ENCODE measurements at regions not wholly inside any gene's neighbourhood (a gene's known extent, or its start where the extent isn't known, plus 50 kb on each side); places are given as distances from the start of the nearest gene placed in this dataset.
A peak's percentile ranks its signal among the peaks of the same experiment; 100 is the strongest.

DNA sequence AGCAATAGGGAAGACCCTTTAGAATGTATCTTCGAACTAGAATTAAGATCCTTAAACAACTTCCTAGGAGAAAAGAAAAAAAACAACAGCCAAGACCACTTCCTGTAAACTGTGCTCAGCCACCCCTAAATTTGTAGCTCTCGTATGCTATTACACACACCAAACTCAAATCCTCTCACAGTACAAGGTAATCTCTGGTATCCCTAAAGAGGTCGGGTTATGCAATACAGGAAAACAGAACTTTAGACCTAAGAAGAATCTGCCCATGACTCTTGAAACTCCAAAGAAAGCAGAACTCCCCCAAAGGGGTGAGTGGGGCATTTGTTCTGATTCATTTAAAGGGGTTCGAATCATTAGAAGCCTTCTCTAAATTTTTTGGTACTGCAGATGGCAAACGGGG lies 170.9 kb upstream of the CASK start:
- no peak for DNase-seq

DNA sequence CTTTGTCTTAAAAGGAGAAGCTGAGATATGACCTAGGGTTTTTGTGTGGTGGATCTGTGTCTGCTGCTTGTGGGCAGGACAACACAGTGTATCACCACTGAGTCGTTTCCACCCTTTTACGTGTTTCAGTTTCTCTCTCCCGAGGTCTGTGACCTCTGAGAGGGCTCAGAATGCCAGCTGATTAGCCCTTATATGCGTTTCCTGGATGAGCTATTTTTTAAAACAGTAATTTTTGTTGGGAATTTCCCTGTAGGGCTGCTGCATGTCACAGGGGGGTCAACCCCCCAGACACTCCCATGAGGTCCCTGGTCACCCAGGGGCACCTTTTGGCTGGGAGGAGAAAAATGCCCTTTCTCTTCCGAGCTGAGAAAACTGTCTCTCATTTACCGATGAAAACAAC lies 170.4 kb upstream of the CASK start:
- DNase-seq: peak; percentile 0

DNA sequence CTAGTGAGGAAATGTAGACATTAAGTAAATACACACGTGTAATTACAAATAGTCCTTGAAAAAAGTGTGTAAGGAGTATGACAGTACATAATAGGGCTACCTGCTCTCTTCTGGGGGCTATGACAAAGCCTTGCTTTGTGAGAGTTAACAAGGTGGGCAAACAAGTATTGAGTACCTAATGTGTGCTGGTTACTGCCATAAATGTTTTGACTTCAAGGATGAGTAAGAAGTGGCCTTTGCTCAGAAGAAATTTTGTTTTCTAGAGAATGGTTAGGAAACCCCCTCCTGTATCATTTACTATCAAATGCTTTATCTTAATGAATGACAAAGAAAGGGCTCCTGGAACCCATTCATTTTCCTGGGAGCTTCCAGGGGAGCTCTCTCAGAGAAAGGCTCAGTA lies 167.0 kb upstream of the CASK start:
- no peak for DNase-seq

DNA sequence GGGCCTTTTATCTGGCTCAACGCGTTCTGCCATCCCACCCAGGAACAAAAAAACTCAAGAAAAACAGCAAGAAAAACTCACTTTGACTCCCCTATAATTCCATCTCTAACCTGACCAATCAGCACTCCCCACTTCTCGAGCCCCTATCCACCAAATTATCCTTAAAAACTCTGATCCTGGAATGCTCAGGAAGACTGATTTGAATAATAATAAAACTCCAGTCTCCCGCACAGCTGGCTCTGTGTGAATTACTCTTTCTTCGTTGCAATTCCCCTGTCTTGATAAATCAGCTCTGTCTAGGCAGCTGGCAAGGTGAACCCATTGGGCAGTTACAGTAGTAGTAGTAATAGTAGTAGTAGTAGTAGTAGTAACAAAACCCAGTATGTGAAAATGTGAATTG lies 165.7 kb upstream of the CASK start:
- no peak for DNase-seq

DNA sequence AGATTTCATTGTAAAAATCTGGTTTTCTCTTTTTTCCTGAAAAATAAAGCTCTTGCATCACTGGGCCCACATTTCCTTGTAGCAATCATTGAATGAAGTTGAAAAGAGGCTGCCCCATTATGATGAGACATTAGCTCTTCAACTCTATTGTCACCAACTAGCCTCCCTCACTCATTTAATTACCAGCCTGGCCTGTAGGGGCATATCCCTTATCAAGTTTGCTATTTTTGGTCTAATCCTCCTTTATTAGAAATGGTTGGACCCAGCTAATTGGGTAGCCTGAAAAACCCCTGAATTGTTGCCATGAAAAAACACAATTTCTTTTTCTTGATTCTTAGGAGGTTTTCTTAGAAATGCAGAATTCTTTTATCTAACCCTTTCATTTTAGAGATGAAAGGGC lies 164.6 kb upstream of the CASK start:
- no peak for DNase-seq

DNA sequence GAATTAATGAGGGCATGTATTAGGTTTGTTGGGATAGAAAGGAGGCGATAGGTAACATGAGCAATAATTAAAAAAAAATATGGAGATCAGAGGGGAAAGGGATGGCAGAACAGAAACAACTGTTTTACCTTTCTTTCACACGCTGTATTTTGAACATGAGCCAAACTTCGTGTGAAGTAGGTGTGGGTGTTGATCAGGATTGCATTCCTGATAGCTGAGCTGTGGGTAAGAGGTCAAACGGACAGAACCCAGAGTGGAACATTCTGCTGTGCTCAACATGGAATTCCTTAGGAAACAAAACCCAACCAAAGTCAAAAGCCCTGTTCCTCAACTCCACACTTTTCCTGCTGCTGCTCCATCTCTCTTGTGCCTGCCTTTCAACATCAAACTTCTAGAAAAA lies 162.5 kb upstream of the CASK start:
- DNase-seq: no peak

DNA sequence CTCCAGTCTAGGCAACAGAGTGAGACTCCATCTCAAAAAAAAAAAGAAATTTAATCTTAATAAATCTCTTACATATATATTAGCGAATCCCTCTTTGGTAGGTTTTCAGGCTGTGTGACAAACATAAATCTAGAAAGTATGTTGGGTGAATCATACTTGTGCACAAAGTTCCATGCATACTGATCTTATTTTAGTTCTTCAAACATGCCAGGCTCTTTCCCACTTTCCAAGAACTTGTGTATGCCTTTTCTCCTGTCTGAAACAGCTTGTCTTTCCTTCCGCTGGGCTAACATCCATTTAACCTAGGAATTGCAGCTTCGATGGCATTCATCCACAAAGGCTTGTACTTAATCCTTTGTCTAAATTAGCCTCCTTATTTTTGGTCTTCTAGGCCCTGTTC lies 156.6 kb upstream of the CASK start:
- no peak for DNase-seq

DNA sequence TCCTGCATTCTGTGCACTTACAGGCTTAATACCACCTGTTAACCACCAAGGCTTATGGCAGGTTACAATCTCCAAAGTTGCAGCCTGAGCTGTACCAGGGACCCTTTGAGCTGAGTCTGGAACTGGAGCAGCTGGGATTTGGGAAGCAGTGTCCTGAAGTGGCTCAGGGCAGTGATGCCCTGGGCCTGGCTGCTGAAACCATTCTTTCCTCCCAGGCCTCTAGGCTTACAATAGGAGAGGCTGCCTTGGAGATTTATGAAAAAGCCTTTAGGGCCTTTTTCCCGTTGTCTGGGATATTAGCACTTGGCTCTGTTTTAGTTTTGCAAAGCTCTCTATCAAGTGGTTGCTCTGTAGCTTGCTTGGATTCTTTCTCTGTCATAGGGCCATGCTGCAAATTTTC lies 154.3 kb upstream of the CASK start:
- DNase-seq: no peak

DNA sequence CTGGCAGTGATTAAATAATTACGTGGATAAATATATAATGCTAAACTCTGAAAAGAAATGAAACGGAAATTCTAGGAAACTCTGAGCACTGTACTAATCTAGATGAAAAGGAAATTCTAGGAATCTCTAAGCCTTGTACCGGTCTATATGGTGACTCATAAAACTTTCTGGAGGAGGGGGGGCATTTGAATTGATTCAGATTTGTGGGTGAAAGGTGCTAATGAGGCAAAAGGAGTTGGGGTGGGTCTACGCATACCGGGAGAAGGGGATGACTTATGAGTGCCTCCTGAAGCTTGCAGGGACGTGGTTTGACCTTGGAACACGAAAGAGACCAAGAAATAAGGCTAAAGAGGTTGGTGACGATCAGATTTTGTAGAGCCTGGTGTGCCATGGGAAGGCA lies 151.7 kb upstream of the CASK start:
- no peak for DNase-seq

DNA sequence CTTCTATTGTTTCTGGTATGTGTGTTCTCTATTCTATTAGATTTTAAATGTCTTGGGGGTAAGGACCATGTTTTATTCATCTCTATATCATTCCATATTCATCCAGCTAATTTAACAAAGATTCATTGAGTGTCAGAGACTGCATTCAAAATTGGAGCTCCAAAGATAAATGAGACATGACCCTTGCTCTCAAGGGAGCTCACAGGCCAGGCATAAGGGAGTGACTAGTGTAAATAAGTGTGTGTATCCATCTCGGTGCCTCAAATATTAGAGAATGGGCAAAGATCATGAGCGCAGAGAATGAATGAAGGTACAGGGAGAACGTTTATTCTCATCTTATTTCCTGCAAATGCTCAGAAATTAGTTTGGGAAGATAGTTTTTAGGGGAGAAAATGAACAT lies 150.1 kb upstream of the CASK start:
- DNase-seq: no peak

DNA sequence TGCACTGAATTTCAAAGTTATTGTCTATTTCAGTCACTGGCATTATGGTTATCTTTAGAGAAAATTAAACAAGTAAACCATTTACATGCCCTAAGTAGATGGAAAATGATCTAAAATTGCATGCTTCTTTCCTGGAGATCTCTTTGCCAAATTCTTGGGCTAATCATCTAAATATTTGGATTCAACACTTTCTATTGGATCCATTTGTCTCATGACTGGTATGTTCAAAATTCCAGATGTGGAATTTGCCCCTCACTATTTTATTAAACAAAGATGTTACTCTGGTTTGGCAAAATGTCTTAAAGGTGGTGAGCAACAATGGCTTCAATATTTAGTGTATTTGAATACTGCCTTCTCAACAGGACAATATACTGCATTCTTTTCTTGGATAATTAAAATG lies 147.5 kb upstream of the CASK start:
- DNase-seq: no peak

DNA sequence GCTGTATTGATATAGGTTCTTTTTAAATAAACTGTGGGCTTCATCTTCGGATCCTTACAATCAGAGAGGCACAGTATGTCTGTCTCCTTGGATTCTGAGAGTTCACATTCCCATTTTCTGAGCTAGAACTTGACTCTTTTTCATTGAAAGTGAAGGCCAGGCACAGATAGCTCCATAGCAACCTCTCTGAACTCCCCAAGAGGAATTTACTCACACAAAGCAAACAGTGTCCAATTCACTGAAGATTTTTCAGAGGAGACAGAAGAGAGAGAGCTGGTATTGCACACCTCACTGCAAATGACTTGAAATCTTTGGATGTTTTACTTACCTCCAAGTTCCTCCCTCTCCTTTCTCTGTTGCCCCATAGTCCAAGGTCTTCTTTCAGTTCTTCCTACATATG lies 130.9 kb upstream of the CASK start:
- DNase-seq: no peak

DNA sequence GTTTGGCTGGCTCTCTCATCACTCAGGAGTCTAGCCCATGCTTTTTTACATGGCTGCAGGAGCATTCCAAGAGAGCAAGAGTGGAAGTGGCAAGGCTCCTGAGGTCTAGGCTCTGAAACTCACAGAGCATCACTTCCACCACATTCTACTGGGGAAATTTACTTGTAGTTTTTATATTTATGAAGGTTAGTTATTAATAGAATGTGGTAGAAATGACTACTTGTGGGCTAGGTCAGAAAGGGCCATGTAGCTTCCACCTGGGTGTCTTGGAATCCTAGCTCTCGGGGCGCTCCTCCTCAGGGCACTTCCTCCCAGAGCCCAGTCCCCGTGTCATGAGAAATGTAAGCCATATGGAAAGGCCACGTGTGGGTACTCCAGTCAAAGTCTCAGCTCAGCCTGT lies 127.0 kb upstream of the CASK start:
- no peak for DNase-seq

DNA sequence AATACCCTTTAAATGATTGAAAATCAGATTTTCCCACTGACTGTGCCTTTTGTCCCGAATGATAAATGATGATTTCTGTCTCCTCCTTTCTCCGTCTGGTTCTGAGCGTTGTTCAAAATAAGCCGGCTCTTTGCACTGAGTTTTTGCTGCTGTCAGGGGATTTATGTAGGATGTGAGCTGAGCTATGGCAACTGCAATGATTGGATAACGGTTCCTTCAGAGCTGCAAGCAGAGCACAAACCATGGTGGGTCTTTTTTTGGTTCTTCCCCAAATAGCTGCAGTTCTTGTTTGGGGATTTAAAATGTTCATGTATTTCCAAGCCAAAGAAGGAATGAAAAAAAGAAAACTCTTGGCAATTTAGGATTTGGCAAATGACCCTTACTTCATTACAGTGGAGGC lies 124.5 kb upstream of the CASK start:
- DNase-seq: no peak

DNA sequence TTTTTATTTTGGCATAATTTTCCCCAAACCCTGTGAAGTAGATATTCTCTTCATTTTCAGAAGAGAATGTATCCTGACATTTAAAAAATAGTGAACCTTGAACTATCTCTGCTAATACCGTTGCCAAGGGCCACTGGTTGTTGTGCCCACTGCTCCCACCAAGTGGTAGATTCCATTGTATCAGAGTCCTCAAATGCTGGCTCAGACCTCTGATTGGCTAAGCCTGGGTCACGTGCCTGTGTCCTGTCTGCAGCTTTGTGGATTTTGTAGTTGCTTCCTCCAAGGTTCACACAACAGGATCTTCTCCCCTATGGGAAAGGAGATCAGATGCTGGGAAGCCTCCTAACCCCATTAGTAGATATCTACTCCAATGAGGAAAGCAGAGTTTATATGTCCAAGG lies 104.8 kb upstream of the CASK start:
- DNase-seq: no peak

DNA sequence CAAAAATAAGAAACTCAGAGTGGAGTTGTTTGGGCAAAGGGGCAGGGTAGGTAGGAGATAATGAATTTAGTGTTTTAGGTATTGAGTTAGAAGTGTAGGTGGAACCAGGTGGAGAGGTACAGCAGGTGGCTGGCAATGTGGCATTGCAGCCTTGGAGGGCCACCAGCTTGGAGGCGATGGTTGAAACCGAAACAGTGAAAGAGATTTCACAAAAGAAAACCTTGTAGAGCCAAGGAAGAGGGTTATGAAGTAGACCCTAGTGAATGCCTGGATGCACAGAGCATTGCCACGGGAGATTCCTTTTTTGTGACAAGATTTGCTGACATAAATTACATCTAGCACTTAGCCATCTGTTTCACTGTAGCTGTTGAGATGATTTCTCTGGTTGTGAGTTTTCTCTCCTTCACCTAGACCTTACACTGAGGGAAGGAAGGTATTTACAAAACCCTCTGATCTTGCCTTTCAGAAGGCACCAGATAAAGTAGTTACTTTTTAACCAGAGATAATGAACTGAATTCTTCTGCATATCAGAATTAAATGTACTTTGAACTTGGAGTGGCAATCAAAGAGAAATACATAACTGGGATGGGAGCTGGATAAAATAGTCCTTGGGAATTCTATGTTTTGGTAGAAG lies 104.1 kb upstream of the CASK start:
- no peak for DNase-seq

DNA sequence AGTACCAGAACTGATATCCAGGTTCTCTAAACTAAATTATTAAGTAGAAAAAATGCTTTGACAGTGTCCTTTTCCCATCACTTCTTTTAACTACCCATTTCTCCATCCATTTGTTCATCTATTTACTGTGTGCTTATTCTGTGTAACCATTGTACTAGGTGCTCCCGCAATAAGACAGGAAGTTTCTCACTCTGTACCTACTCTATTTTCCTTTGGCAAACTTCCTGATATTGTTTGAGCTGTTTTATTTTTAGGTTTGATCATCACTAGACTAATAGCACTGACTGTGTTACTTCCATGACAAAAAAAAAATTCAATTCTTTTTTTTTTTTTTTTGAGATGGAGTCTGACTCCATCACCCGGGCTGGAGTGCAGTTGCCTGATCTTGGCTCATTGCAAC lies 102.5 kb upstream of the CASK start:
- no peak for DNase-seq

DNA sequence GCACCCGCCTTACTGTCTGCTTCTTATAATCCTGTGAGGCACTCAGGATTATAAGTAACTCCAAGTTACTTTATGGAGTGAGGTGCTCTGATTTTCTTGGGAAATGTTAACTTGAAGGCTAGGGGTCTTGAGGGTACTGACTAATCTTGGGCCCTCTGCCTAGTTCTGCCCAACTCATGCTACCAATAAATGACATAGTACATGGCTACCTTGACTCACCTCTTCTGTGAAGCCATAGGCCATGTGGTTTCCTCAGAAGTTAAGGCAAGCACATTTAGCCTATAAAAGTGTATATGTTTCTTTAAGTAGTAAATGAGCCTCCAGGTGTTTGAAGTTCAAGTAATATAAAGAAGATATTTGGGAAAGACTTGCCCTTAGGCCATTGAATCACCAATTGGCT lies 99.8 kb upstream of the CASK start:
- DNase-seq: no peak

DNA sequence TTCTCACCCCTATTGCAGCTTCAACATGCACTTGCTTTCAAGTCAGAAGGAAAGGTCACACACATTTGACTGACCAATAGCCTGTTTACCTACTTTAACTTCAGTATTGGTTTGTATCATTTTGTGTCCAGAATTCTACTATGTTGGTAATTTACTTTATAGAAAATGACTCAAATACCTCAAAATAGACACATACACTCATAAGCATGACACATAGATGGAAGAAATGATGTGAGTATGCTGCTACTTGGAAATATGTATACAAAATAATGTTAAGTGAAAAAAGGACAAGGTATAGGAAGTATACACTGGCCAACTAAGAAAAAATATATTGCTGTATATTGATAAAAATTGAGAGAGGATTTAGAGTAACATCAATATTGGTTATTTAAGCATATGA lies 98.8 kb upstream of the CASK start:
- no peak for DNase-seq

DNA sequence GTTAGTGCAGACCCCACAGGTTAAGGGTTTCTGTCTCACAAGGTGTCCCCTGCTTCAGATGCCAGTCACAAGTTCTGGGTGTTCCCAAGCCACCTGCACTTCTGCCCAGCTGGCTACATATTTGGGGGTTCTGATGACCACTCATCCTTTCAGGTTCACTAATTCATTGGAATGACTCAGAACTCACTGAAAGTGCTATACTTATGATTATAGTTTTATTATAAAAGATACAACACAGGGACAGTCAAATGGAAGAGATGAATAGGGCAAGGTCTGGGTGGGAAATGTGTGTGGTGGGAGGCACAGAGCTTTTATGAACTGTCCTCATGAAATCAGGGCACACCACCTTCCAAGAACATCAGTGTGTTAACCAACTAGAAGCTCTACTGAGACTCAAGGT lies 97.7 kb upstream of the CASK start:
- DNase-seq: no peak

DNA sequence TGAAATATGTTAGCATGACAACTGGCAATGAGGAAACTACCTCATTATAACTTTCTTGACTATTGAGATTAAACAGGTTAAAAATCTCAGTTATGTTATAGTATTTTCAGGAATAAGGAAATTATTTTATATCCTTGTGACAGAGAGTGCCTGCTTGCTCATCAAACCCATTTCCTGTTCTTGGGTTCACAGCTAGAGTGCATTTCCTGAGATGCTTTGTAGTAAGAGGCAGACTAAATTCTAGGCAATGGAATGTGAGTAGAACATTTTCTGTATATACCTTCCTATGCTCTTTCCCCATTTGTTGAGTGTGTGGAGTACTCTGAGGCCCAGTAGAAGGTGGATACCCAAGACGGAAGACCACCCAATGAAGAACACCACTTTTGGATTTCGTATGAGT lies 96.9 kb upstream of the CASK start:
- no peak for DNase-seq

DNA sequence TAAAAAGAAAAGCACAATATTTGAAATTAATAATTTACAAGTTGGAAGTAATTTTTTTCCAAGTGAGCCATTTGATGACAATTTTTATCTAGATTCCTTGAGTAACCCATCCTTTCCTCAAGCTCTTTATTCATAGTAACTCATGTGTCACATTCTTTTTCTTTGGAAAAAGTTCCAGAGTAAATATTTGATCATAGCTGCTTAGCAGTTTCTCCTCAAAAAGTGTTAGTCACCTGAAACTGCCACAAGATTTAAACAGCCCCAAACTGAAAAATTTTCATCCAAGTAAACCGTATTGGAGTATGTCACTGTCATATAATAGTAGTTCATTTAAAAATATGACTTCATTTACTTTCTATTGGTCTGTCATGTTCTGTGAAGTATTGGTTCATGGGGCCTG lies 94.6 kb upstream of the CASK start:
- no peak for DNase-seq

DNA sequence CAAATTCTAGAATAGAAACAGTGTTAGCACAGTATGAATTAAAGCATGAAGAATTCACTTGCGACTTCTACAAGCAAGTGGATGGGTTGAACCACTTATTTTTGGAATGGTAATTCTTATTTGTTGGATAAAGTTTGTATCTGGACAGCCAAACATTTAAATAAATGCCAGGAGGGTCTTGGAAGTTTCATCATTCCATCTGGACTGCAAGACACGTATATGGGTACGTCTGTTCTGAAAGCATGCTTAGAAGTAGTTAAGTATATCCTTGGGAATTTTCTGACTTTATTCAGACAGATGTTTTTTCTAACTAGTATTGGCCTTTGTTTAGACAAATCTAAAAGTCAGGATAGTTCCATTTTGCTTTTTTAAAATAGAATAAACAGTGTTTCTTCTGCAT lies 77.5 kb upstream of the CASK start:
- DNase-seq: no peak

DNA sequence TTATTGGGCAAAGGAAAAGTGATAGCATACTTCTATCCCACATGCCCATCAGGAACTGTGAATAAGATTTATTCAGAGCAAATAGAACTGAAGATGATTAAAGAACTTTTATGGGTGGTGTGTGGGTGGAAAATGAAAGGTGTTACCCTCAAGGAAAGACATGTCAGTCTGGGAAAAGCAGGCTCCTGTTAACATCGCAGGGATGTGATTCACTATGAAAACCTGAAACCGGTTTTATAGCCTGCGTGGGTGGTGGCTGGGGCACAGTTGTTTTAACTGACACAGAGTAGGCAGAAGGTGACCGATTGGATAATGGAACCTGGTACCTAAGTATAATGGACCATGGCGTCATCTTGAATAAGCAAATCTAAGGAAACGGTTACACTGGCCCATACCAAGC lies 61.3 kb upstream of the CASK start:
- no peak for DNase-seq

DNA sequence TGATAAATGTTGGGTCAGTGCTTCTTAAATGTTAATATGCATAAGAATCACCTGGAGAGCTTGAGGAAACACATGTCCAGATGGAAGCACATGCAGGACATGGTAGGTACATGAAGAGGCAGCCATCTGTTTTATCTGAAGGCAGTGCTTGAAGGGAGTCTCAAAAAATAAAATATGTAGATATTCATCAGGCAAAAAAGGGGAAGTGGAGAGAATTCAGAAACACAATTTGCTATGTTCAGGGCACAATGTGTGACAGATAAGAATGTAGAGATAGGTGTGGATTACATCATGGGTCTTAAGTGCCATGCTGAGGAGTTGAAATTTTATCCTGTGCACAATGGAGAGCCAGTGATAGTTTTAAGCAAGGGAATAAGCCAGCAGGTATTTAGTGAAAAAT lies 59.6 kb upstream of the CASK start:
- DNase-seq: no peak

DNA sequence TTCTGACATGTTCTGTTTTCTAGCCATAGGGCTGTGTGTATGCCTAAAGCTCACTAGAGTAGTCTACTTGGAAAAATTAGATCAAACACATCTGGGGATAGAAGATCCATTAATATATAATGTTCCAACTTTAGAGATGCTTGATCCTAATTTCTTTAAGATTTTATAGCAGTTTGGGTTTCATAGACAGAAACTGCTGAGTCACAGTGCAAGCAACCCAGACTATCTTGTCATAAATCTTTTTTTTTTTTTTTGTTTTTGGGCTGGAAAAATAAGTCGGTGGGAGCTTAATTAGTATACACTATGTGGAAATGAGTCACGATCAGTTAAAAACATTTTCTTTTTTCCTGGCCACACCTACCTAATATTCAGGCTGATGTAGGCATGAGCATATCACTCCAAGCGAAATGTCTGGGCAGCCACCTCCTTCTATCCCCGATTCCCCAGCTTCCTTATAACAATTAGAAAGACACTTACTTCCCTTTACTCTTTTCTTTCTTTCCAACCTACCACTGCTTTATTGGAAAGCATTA lies 58.2 kb upstream of the CASK start:
- no peak for DNase-seq

Measured in inflammatory macrophage treated with lipopolysaccharide for 4 hours (primary cell).